NCI-H1105 (cell line): ENCODE measurements at regions not wholly inside any gene's neighbourhood (a gene's known extent, or its start where the extent isn't known, plus 50 kb on each side); places are given as distances from the start of the nearest gene placed in this dataset.

Experiments used
- DNase-seq: peaks from one replicate; lab custom pipeline; 2025; lab: John Stamatoyannopoulos, UW

DNA sequence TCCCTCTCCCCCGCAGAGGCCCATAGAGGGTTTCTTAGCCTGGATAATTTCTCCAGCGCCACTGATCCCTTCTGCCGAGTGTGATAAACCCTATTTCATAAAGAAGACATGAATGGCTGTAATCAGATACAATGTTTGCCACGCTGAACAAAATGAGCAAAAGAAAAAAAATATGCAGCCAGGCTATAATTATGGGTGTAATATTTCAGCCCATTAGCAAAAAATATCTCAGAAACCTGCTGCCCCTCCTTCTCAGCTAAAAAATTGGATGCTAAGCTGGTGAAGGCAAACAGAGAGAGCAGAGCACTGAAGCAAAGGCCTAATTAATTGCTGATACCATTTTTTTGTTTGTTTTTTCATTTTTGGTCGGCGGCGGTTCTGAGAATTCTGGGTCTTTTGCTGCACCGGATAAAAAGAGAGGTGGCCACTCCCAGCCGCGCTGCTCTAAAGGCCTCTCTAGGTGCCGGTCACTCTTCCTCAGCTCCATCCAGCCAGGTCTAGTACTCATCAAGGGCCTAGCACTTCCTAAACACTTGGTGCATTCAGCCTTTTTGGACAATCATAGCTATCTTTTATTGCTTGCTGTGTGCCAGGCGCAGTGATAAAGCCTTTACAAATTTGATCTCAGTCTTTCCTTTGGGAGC lies 128.7 kb upstream of the TLE3 start:
- DNase-seq: peak; percentile 90

GRCh38 chr15:70225416-70225815 lies 127.7 kb upstream of the TLE3 start:
- DNase-seq: no peak

GRCh38 chr15:70222606-70223005 lies 124.9 kb upstream of the TLE3 start:
- DNase-seq: no peak

DNA sequence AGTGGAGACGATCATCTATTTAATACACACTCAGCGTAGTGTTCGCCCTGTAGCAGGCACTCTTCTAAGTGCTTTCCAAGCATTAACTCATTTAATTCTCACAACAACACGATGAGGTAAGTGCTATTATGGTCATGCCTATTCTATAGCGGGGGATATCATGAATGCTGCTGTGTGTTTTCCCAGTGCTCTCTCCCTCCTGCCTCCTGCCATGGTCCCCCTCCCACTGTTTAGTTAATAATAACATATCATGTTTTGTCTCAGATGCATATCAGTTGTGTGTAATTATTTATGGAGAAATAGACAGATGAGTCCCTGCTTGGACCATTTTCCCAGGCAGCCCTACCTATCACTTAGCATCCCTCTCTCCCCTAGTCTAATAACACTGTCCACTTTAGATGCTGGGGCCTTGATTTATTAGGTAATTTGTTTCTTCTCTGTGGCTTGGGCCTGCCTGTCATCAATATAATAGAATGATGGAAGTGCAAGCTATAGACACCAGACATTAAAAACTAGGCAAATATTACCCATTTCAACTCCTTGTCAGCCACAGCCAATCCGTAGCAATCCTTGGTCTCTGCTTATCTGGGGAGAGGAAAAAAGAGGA lies 122.9 kb upstream of the TLE3 start:
- no peak for DNase-seq

- no peak for DNase-seq
Measured at GRCh38 chr15:70219966-70220365, 122.2 kb upstream of the TLE3 start.

DNA sequence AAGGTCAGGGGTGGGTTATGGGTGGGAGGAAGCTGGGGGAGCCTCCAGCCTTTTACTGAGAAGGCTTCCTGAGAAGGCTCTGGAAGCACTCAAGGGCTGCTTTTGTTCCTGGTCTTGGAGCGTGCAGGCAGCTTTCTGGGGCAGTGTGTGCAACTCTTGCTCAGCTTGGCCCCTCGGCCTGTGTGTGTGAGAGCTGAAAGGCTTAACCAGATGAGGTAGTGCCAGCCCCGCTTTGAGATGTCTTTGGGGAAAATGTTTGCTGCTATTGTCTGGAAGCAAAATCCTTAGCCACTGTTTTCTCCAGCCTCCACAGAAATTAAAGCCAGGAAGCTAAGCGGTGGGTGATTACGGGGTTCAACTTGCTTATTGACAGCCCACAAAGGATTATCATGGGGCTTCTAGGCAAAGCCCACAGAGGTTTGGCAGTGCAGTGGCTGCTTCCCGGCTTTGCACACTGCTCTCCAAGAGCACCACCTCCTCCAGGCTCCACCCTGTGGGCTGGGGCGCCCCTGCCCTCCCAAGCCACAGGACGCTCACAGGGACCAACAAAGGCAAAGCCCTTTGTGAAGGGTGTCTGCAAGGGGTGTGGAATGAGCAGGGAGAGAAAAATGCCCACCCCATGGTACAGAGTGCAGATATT lies 121.7 kb upstream of the TLE3 start:
- DNase-seq: no peak

DNA sequence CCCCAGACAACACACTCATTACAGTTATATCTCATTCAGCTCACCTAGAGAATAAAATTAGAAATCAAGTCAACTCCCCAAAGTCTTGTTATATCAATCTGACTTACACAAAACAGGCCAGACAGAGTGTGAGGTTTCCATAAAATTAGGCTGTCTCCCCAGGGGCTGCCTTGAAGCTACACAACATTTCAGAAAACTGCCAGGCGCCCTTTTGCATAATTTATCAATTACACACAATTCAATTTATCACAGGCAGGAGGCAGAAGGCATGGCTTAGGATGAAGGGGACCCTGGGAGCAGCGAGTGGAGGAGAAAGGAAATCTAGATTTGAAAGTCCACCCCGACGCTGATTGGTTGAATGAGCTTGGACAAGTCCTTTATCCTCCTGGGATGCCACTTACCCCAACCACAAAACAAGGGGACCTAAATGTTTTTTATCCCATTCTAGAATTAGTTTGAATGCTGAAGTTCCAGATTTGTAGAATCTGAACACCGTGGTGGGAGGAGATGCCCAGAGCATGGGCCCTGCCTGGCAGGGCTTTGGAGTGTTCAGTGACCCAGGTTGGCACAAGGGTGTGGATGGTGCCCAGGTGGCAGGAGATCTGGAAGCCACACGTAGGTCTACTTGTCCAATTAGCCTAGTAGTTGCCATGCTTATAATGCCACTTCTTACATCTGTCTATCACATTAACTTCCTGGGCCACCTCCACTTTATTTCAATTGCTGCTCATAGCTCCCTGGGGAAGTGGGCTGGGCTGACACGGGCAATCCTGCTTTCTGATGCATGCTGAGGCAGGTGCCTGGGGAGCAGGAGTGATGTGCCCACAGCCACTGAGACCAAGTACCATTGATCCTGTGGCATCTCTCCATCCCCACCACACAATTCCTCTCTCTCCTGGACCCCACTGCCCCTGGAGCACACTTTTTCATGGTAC lies 119.8 kb upstream of the TLE3 start:
- DNase-seq: no peak

- no peak for DNase-seq
Measured at GRCh38 chr15:70215951-70216350, 118.2 kb upstream of the TLE3 start.

GRCh38 chr15:70214941-70215635 lies 117.4 kb upstream of the TLE3 start:
- DNase-seq: no peak

- DNase-seq: no peak
Measured at GRCh38 chr15:70214276-70214675, 116.6 kb upstream of the TLE3 start.

DNA sequence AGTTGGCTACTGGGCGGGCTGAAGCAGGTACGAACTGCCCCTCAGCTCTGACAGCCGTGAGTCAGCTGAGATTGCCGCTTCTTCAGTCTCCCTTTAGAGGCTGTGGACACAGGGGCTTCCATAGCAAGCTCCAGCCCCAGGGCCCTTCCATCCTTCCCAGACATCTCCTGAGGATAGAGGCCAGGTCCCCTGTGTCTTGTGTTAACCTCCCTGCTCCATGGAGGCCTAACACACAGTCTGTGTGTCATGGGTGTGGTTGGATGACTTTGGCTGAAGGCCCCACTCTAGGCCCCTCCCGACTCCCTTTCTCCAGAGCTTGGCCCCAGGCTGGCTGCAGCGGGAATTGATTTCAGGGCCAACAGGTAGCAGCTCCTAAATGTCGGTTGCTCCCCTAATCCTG lies 116.1 kb upstream of the TLE3 start:
- no peak for DNase-seq

GRCh38 chr15:70212963-70213315 lies 115.2 kb upstream of the TLE3 start:
- no peak for DNase-seq

DNA sequence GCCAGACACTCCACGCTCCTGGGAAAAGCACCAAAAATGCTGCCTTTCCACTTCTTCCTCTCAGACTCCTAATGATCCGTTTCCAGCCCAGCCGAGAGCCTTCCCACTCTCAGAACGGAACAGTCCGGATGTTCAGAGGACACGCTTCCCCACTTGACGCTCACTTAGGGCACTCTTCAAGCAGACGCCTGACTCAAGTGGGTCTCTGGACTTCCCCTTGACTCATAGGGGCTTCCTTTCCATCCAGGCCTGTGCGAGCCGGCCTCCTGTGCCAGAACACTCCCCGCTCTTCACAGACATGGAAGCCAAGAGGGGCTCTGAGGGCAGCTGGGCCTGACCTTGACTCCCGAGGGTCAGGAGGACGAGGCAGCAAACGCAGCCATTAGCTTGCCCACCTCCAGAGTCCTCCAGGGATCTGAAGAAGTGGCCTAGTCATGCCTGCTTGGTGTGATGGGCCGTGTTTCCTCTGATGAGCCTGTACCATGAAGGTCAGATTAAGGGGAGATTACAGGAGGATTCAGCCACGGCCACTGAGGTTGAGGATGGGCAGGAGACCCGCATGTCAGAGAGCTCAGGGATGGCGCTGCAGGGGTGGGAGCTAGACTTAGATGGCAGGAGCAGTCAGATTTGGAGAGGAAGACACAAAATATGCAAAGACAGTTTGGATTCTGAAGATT lies 114.7 kb upstream of the TLE3 start:
- no peak for DNase-seq

DNA sequence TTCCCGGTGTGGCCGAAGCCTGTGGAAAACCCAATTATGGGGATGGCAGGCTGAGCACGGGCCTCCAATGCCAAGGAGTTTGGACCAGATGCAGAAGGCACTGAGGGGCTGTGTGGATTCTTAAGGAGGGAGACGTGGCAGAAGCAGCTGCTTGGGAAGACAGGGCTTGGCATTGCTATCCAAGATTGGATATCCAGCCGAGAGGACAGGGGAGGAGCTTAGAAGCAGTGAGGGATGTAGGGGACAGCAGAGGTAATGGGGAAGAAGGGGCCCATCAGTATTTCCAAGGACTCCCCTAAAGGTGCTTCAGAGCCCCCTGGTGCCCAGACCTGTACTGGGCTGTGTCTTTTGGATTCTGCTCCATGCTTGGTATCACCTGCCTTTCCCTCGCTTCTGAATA lies 112.8 kb upstream of the TLE3 start:
- DNase-seq: no peak

GRCh38 chr15:70210076-70210475 lies 112.4 kb upstream of the TLE3 start:
- DNase-seq: no peak

- no peak for DNase-seq
Measured at GRCh38 chr15:70209499-70209898, 111.8 kb upstream of the TLE3 start.

- DNase-seq: no peak
Measured at GRCh38 chr15:70208332-70208731, 110.6 kb upstream of the TLE3 start.

- no peak for DNase-seq
Measured at GRCh38 chr15:70206668-70207067, 109.0 kb upstream of the TLE3 start.

DNA sequence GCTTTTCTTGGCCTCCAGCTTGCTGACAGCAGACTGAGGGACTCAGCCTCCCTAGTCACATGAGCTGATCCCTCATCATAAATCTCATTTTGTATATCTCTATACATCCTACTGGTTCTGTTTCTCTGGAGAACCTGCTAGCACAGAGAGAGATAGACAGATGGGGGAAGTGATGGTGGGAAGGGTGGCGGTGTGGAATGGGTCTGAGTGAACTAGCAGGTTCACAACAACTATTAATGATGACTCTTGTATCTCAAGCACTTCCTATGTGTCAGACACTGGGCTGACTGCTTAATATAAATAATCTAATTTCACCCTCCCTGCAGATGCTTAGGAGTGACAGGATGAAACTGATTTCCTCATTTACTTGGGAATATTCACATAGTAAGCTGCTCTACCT lies 106.9 kb upstream of the TLE3 start:
- no peak for DNase-seq

DNA sequence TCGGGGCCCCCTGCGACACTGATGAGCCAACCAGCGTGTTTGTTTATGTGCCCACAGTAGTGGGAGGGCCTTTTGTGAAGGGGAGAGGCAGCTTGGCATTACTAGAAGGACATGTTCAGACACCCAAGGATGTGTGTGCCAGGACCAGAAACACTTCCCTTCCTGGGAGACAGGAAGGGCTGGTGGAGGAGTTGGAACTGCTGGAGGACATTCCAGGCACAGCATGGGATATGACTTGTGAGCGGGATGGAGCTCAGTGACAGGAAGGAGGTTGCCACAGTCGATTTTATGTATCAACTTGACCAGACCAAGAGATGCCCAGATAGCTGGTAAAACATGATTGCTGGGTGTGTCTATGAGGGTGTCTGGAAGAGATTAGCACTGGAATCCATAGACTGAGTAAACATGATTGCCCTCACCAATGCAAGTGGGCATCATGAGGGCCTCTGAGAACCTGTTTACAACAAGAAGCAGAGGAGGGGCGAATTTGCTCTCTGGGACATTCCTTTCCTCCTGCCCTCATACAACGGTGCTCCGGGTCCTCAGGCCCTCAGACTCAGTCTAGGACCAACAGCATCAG lies 106.4 kb upstream of the TLE3 start:
- DNase-seq: no peak

- DNase-seq: no peak
Measured at GRCh38 chr15:70202756-70203155, 105.0 kb upstream of the TLE3 start.
